Suppressor macrophage (primary cell): ENCODE measurements at regions not wholly inside any gene's neighbourhood (a gene's known extent, or its start where the extent isn't known, plus 50 kb on each side); places are given as distances from the start of the nearest gene placed in this dataset.

Experiments used
- DNase-seq, 4 experiments: peaks; one replicate each; pipeline ENCODE4 v3.0.0-alpha.2; 2020 to 2022

DNA sequence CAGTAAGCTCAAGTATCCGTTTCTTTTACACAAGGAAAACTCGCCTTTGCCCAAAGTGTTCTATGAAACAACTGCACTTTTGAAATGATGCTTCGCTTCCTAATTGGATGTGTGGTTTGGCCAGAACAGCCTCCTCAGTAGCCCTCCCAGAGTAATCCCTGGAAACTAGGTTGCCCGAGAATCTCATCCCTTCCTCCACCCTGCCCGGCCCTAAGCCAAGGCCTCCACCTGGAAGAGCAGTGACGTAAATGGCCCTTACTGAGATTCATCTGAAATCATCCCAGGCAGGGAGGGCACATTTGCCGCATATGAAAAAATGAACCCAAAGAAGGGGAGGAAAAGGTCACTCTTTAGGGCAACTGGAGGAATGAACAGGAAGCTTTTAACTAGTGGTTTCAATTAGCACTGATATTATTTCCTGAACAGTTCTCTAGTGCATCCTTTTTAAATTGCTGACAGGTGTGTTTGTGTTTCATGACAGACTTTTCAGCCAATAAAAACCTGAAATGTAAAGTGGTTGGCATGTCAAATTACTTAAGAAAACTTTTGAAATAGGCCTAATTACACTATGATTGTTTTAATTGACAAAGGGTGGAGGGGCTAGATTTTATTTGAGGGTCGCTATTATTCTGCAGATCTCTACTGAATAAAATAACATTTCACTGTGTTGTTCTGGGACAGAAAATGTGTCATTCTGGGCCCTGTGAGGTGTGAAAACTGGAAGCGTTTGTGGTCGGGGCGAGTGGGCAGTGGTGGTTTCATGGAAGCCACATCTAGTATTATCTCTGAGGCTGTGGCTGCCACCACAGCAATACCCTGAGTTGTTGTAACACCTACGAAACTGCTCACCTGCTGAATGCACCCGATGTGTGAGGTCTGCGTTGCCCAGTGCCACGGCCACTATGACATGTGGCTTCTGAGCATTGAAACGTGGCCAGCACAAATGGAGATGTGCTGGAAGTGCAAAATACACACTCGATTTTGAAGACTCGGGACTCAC lies 112.1 kb downstream of the ZIC5 start:
- DNase-seq: no peak

GRCh38 chr13:99857738-99858137 lies 113.8 kb downstream of the ZIC5 start:
- no peak for DNase-seq

DNA sequence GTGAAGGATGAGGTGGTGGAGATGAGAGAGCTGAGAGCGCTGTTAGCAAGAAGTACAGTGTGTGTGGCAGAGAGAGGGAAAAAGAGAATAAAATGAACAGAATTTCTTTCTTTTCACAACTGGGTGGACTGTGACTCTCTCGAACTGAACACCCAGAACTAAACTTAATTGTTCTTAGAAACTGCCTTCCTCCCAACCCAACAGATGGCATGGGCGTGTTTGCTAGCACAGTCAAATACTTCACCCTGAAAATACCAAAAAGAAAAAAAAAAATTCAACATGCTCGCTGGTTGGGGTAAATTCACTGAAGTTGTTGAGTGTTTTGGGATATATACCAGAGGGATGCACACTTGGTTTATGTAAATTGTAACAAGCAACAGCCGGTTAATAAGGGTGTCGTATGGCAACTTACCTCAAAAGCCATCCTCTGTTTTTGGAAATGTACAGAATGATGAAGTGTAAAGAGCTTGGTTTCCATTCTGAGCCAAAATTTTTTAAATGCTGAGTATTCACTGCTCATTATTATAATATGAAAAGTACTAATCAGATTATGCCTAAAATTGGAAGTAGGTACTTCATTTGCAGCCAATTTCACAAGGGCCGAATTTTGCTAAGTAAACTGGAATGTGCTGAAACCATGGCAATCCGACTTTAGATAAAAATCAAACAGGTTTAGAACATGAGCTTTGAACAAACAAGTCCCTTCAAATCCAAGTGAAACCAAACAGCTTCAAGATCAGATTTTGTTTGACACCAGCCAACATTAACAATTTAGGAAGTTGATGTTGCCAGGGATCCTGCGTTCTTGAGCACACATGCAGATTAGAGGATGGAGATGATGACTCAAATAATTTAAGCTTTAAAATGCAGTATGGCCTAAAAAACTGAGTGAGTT lies 115.8 kb downstream of the ZIC5 start:
- DNase-seq: no peak

- DNase-seq: no peak
Measured at GRCh38 chr13:99854366-99854765, 117.2 kb downstream of the ZIC5 start.

GRCh38 chr13:99847318-99847750 lies 124.2 kb downstream of the ZIC5 start:
- DNase-seq: no peak

DNA sequence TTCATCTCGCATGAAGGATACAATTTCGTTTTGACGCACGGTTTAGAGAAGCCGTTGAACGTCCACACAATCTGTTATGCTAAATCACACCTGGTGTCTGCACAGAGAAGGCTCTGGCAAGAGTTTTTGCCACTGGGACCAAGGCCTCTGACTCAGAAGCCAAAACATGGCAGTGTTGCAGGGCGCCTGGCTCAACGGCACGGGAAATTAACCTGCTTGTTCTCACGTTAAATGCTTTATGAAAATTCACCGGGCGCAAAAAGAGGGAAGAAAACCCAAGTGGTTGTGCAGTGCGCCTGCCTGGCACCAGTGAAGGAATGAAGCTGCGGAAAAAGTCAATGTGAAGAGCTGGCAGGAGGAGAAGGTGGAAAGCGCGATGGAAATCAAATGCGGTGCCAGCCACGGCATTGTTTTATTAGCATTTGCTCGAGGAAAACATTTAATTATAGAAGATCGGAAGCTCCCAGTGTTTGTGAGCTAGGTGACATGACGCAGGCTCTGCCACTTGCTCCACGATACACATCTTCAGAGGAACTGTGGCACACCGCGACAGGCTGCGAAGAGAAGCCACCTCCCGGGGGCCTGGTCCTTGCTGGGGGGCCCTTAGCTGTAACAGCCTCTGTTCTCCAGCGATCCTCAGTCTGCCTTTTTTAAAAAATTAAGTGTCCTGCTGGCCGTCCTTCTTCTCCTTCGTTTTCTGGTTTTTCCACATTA lies 126.2 kb downstream of the ZIC5 start:
- DNase-seq: no peak

DNA sequence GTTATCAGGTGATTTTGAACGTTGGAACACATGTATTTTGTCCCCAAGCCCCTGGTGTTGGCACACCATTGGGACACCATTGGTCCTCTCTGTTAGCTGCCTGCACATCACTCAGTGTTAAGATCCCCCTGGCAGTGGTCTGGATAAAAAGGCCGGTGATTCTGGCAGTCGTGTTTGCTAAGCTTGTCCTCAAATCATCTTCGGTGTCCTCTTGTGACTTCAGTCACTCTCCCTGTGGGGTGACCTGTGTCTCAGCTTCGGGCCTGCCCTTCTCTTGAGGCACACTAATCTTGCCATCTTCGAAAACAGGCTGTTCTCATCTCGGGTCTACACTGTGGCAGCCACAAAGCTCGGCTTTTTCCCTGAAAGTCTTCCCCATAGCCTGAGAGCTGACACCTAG lies 127.1 kb downstream of the ZIC5 start:
- DNase-seq: no peak

GRCh38 chr13:99843872-99844271 lies 127.7 kb downstream of the ZIC5 start:
- no peak for DNase-seq

DNA sequence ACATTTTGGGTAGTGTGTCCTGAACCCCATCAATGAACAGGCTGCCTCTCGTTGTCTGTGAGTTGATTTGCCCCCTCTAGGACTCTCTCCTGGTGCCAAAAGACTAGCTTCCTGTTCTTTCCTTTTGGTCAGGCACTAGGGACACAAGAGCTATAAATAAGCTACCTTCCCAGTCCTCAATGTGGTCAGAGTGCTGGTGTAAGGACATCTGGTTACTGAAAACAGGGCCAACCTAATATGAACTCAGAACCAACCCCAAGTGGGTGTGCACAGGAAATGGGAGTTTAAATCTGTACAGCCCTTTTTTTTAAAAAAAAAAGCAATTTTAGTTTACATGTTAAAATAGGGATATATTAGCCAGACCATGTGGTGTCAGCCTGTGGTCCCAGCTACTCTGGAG lies 129.2 kb downstream of the ZIC5 start:
- DNase-seq: no peak

- DNase-seq: no peak
Measured at GRCh38 chr13:99836291-99836690, 135.3 kb downstream of the ZIC5 start.

GRCh38 chr13:99835442-99835841 lies 136.1 kb downstream of the ZIC5 start:
- DNase-seq: no peak

- no peak for DNase-seq
Measured at GRCh38 chr13:99834246-99834645, 137.3 kb downstream of the ZIC5 start.

- DNase-seq: no peak
Measured at GRCh38 chr13:99832347-99832746, 139.2 kb downstream of the ZIC5 start.

DNA sequence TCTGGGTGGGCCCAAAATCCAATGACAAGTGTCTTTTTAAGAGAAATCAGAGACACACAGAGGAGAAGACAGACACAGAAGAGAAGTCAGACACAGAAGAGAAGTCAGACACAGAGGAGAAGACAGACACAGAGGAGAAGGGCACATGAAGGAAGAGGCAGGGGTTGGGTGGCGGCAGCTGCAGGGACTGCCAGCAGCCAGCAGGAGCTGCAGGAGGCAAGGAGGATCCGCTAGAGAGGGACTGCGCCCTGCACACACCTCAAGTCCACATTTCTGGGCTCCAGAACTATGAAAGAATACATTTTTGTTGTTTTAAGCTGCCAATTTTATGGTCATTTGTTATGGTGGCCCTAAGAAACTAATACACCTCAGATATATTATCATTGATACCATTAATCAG lies 140.6 kb downstream of the ZIC5 start:
- DNase-seq: no peak

DNA sequence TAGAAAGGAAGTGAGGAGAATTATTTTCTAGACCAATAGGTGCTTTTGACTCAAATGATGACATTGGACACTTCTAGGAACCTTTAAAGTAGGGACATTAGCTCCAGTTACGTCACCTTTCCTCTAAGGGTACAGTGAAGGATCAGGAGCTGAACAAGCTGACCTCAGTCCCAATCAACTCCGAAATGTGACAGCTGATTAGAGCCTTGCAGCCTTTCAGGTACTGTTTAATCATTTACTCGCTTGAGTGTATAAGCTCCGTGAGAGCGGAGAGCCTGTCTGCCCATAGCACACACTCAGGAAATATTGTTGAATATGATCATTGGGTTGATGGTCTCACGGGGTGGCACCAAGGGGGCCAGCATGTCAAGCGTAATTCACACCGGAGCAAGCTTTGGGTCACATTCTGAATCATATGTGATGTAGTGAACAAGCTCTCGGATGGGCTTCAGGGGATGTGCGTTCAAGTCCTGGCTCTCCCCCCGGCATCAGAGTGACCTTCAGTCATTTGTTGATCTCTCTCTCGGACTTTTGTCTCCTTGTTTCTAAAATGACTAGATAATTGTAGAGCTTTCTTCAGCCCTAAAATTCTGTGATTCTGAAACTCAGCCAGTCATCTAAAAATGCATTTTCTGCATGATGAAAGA lies 141.9 kb downstream of the ZIC5 start:
- no peak for DNase-seq

DNA sequence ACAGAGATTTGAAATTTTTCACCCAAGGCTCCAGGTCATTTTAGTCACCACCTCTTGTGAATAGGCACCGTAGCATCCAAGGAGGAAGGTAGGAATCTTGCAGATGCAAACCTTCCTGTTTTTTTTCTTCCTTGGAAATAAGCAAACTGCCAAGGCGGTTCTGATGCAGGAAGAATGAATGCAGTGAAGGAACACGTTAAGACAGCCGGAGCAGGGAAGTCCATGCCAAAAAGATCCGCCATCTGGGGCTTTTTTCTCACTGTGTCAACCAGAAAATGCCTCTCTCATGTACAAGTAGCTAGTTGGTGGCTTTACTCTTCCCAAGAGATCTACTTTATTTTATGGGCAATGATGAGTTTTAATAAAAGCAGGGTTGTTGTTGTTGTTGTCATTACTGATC lies 142.4 kb downstream of the ZIC5 start:
- DNase-seq: no peak

GRCh38 chr13:99828735-99829134 lies 142.8 kb downstream of the ZIC5 start:
- no peak for DNase-seq

- DNase-seq: no peak
Measured at GRCh38 chr13:99828123-99828522, 143.4 kb downstream of the ZIC5 start.

GRCh38 chr13:99827011-99827772 lies 144.4 kb downstream of the ZIC5 start:
- no peak for DNase-seq

GRCh38 chr13:99823961-99824360 lies 147.6 kb downstream of the ZIC5 start:
- DNase-seq: no peak

DNA sequence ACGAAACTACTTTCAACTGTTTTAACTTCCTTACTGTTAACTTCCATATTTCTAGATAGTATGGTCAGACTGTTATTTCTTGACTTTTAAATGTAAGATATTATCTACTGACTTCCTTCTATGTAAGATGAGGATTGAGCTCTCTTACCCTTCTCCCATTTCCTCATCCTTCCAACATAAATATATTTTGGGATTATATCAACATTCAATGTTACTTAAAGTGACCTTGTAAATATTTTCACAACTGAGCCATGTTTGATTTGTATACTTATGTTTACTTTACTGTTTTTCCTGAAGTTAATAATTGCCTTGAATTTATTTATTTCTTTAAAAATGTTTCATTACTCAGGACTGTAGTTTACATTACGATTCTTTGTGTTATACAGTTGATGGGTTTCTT lies 148.7 kb downstream of the ZIC5 start:
- no peak for DNase-seq
